Ovary (tissue), 3 donors: ENCODE measurements at regions not wholly inside any gene's neighbourhood (a gene's known extent, or its start where the extent isn't known, plus 50 kb on each side); places are given as distances from the start of the nearest gene placed in this dataset.

ENCODE experiments used
- CTCF ChIP-seq, 3 donors: fragments of 450-650 bp in 2 of 3; fragments of 200-600 bp in 1 of 3; IDR thresholded peaks; one replicate each; pipeline versions ENCODE4 v1.5.1 to v1.8.0; 2016 to 2022; ENCODE audit warnings: antibody characterized with exemption in 3 of 3, mild to moderate bottlenecking in 1 of 3
- EP300 ChIP-seq: sonication (generic); formaldehyde crosslinking; IDR thresholded peaks from one replicate; pipeline ENCODE4 v1.6.1; 2017; ENCODE audit warnings: antibody characterized with exemption
- POLR2A ChIP-seq: fragments of 450-650 bp; IDR thresholded peaks from one replicate; pipeline ENCODE4 v1.6.1; 2017; ENCODE audit warnings: antibody characterized with exemption, mild to moderate bottlenecking, moderate library complexity
- donor health status: DM: no; HTN: no; CAD: no.

- TF ChIP-seq CTCF (IDR thresholded peaks at IDR 0.05) = no peak
- TF ChIP-seq POLR2A = no peak
- no peak for TF ChIP-seq EP300
These were observed 136.1 kb upstream of the RIOK3 start for GRCh38 chr18:23316988-23317387.
